ENCODE measurements at regions not wholly inside any gene's neighbourhood (a gene's known extent, or its start where the extent isn't known, plus 50 kb on each side); places are given as distances from the start of the nearest gene placed in this dataset.
"Not testable (repeated sequence)": the region's sequence is repeated elsewhere in the genome, so short reads cannot be mapped to it uniquely, and the experiment has no call there.

DNA sequence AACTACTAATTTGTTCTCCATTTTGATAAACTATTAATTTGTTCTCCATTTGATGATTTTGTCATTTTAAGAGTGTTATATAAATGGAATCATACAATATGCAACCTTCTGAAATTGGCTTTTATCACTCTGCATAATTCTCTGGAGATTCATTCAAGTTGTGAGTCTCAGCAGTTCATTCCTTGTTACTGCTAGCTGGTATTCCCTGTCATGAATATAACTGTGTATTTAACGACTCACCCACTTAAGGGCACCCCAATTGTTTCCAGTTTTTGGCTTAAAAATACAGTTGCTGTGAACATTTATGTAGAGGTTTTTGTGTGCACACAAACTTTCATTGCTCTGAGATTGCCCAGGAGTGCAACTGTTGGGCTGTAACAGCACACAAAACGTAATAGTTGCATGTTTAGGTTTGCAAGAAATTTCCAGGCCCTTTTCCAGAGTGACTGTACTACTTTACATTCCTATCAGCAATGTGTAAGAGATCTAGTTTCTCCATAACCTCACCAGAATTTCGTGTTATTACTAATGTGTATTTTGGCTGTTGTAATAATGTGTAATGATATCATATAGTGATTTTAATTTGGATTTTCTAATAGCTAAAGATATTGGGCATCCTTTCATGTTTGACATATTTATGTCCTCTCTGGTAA is 153.2 kb upstream of the ADCY1 start:
- Mint-ChIP-seq H3K36me3 (ENCODE audit: low read depth) (no peaks in the 10 kb centered on the region), H3K4me3 (no peak overlapping the region), H3K9me3 (no peaks in the 10 kb centered on the region), H3K27me3 (ENCODE audit: low read depth, poor library complexity) (peaks cover 4% of the 10 kb centered on the region), H3K4me1 (no peaks in the 10 kb centered on the region), H3K27ac (no peak overlapping the region)
- no peak for TF ChIP-seq CTCF (IDR thresholded peaks at IDR 0.05)
- DNase-seq: no peak

DNA sequence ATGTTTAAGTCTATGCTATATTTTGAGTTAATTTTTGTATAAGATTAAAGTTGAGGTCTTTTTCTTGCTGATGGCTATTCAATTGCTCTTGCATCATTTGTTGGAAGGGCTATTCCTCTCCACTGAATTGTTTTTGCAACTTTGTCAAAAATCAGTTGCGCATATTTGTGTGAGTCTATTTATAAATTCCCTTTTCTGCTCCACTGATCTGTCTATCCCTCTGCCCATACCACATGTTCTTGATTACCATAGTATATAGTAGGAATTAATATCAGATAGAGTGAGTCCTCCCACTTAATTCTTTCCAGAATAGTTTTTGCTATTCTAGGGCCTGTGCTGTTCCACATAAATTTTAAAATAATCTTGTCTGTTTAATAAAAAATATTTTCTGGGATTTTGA is 152.4 kb upstream of the ADCY1 start:
- Mint-ChIP-seq H3K4me1 (no peaks in the 10 kb centered on the region), H3K4me3 (no peak overlapping the region), H3K9me3 (no peaks in the 10 kb centered on the region), H3K27ac (no peak overlapping the region), H3K27me3 (ENCODE audit: low read depth, poor library complexity) (peaks cover 4% of the 10 kb centered on the region), H3K36me3 (ENCODE audit: low read depth) (no peaks in the 10 kb centered on the region)
- no peak for DNase-seq
- no peak for TF ChIP-seq CTCF (IDR thresholded peaks at IDR 0.05)

- Mint-ChIP-seq H3K9me3 (no peaks in the 10 kb centered on the region), H3K27ac (no peak overlapping the region), H3K27me3 (ENCODE audit: low read depth, poor library complexity) (peaks cover 17% of the 10 kb centered on the region), H3K4me3 (no peak overlapping the region), H3K36me3 (ENCODE audit: low read depth) (no peaks in the 10 kb centered on the region), H3K4me1 (no peaks in the 10 kb centered on the region)
- TF ChIP-seq CTCF (IDR thresholded peaks at IDR 0.05): no peak
- DNase-seq: no peak
These were observed 143.8 kb upstream of the ADCY1 start for GRCh38 chr7:45430397-45430796.

- H3K36me3 Mint-ChIP-seq (ENCODE audit: low read depth): no peaks in the 10 kb centered on the region
- no peak overlapping the region for H3K4me3 Mint-ChIP-seq
- no peak overlapping the region for H3K27ac Mint-ChIP-seq
- H3K4me1 Mint-ChIP-seq: no peaks in the 10 kb centered on the region
- H3K9me3 Mint-ChIP-seq: no peaks in the 10 kb centered on the region
- no peak for DNase-seq
- peaks cover 17% of the 10 kb centered on the region for H3K27me3 Mint-ChIP-seq (ENCODE audit: low read depth, poor library complexity)
- TF ChIP-seq CTCF (IDR thresholded peaks at IDR 0.05): no peak
These were observed 139.9 kb upstream of the ADCY1 start for GRCh38 chr7:45434167-45434784.

- Mint-ChIP-seq H3K27me3 (ENCODE audit: low read depth, poor library complexity) (peaks cover 14% of the 10 kb centered on the region), H3K4me3 (no peak overlapping the region), H3K4me1 (no peaks in the 10 kb centered on the region), H3K27ac (no peak overlapping the region), H3K36me3 (ENCODE audit: low read depth) (no peaks in the 10 kb centered on the region), H3K9me3 (peaks cover 8% of the 10 kb centered on the region)
- TF ChIP-seq CTCF (IDR thresholded peaks at IDR 0.05): no peak
- DNase-seq: no peak
These were observed 139.0 kb upstream of the ADCY1 start for GRCh38 chr7:45435131-45435530.

DNA sequence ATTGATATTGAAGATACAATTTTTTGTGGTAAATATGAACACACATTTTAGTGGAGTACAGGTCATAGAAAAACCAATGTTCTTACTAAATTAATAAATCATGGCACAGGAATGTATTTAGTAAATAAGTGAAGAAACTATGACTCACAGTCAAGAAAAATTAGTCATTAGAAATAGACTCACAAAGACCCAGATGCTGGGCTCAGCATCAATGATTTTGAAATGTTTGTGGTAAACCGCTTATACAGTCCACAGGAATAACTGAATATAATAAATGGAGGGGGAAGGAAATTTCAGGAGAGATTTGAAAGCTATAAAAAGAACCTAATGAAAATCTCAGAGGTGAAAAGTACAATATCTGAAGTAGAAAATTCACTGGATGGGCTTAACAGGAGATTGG is 138.3 kb upstream of the ADCY1 start:
- no peak overlapping the region for H3K27ac Mint-ChIP-seq
- no peak for TF ChIP-seq CTCF (IDR thresholded peaks at IDR 0.05)
- H3K36me3 Mint-ChIP-seq (ENCODE audit: low read depth): no peaks in the 10 kb centered on the region
- peaks cover 13% of the 10 kb centered on the region for H3K27me3 Mint-ChIP-seq (ENCODE audit: low read depth, poor library complexity)
- H3K4me3 Mint-ChIP-seq: no peak overlapping the region
- DNase-seq: no peak
- H3K9me3 Mint-ChIP-seq: peaks cover 9% of the 10 kb centered on the region
- H3K4me1 Mint-ChIP-seq: no peaks in the 10 kb centered on the region

DNA sequence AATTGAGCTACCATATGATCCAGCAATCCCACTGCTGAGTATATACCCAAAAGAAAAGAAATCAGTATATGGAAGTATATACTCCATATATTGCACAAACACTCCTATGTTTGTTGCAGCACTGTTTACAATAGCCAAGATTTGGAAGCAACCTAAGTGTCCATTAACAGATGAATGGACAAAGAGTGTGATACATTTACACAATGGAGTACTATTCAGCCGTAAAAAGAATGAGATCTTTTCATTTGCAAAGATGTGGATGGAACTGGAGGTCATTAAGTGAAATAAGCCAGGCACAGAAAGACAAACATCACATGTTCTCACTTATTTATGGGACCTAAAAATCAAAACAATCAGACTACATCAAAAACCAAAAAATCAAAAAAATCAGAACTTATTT is 133.4 kb upstream of the ADCY1 start:
- H3K36me3 Mint-ChIP-seq (ENCODE audit: low read depth); DNase-seq; H3K9me3 Mint-ChIP-seq; H3K4me1 Mint-ChIP-seq; H3K27ac Mint-ChIP-seq; H3K27me3 Mint-ChIP-seq (ENCODE audit: low read depth, poor library complexity); H3K4me3 Mint-ChIP-seq: not testable (repeated sequence)

All from nephron progenitor cell (in vitro differentiated cells).